Progenitor cell of endocrine pancreas (in vitro differentiated cells): ENCODE measurements at regions not wholly inside any gene's neighbourhood (a gene's known extent, or its start where the extent isn't known, plus 50 kb on each side); places are given as distances from the start of the nearest gene placed in this dataset.

ENCODE experiments used
- DNase-seq: peaks from one replicate; pipeline ENCODE4 v3.0.0; 2021; ENCODE audit warnings: low spot score; ENCODE audit not compliant: unreplicated experiment
- H3K27ac Mint-ChIP-seq: 2 replicates; pipeline ENCODE4 v1.8.0; 2021; ENCODE audit warnings: mild to moderate bottlenecking, moderate library complexity, mixed read lengths
- H3K27me3 Mint-ChIP-seq: 2 replicates; pipeline ENCODE4 v1.8.0; 2021; ENCODE audit warnings: mixed read lengths
- H3K36me3 Mint-ChIP-seq: 2 replicates; pipeline ENCODE4 v1.8.0; 2022; ENCODE audit warnings: mixed read lengths; ENCODE audit not compliant: insufficient read depth
- H3K4me1 Mint-ChIP-seq: 2 replicates; pipeline ENCODE4 v1.8.0; 2021; ENCODE audit warnings: low read depth, mixed read lengths
- H3K4me3 Mint-ChIP-seq: 2 replicates; pipeline ENCODE4 v1.8.0; 2021; ENCODE audit warnings: low read depth, mild to moderate bottlenecking, moderate library complexity, mixed read lengths
- H3K9me3 Mint-ChIP-seq: 2 replicates; pipeline ENCODE4 v1.8.0; 2021; ENCODE audit warnings: low read depth, mixed read lengths
- TF ChIP-seq, protein P1 (sequence below): fragments of 200-600 bp; sonication (generic); IDR thresholded peaks from one replicate; pipeline ENCODE4 v1.5.0; 2021; ENCODE audit warnings: antibody characterized with exemption, mild to moderate bottlenecking; ENCODE audit not compliant: unreplicated experiment

DNA sequence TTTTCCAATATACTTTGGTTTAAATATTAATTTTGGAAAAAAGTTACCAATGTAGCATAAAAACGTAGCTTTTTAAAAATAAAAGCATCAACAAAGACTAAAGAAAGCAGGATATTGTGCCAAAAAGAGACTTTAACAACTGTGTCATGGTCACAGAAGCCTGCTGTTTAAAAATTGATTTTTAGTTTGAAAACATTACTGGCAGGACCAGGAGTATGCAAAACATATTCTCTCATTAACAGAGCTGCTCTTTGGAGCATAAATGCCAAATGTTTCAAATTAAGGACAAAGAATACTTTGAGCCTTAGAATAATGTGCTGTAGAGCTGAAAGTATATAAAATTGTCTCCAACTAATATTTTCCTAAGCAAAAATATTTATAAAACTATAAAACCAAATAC, 279.0 kb downstream of the ARAP2 start:
- Mint-ChIP-seq H3K9me3 (no peaks in the 10 kb centered on the region), H3K4me3 (no peak overlapping the region), H3K36me3 (no peaks in the 10 kb centered on the region), H3K27me3 (no peaks in the 10 kb centered on the region), H3K4me1 (no peaks in the 10 kb centered on the region), H3K27ac (no peak overlapping the region)
- TF ChIP-seq, protein P1, sequence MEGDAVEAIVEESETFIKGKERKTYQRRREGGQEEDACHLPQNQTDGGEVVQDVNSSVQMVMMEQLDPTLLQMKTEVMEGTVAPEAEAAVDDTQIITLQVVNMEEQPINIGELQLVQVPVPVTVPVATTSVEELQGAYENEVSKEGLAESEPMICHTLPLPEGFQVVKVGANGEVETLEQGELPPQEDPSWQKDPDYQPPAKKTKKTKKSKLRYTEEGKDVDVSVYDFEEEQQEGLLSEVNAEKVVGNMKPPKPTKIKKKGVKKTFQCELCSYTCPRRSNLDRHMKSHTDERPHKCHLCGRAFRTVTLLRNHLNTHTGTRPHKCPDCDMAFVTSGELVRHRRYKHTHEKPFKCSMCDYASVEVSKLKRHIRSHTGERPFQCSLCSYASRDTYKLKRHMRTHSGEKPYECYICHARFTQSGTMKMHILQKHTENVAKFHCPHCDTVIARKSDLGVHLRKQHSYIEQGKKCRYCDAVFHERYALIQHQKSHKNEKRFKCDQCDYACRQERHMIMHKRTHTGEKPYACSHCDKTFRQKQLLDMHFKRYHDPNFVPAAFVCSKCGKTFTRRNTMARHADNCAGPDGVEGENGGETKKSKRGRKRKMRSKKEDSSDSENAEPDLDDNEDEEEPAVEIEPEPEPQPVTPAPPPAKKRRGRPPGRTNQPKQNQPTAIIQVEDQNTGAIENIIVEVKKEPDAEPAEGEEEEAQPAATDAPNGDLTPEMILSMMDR = no peak
- DNase-seq = no peak

- DNase-seq = no peak
- H3K4me1 Mint-ChIP-seq = no peaks in the 10 kb centered on the region
- no peak overlapping the region for H3K4me3 Mint-ChIP-seq
- H3K27me3 Mint-ChIP-seq = no peaks in the 10 kb centered on the region
- H3K9me3 Mint-ChIP-seq = no peaks in the 10 kb centered on the region
- TF ChIP-seq, protein P1 = no peak
- no peaks in the 10 kb centered on the region for H3K36me3 Mint-ChIP-seq
- no peak overlapping the region for H3K27ac Mint-ChIP-seq
Observed at GRCh38 chr4:35966566-35966965, 277.7 kb downstream of the ARAP2 start.

DNA sequence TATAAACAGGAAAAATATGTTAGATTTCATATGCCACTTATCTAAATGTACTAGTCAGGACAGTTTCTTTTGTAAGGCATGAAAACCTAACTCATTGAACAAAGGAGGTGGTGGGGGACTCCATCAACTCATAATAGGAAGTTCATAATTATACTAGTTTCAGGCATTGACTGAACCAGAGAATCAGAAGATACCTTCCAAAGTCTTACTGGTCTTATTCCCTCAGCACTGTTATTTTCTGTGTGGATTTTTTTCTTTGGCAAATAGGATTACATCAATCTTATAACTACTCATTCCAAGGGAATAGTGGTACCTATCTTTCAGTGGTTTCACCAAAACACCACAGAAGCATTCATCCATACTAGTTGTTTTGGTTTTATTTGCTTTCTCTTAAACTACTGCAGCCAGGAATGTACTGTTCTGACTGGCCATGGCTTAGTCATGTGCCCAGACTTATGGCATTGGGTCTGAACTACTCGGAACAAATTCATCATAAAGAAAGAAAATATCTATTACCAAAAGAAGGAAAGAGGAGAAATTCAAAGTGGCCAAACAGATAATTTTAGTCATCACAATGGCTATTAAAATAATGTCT, 273.9 kb downstream of the ARAP2 start:
- H3K27me3 Mint-ChIP-seq = no peaks in the 10 kb centered on the region
- TF ChIP-seq, protein P1 = no peak
- DNase-seq = no peak
- no peak overlapping the region for H3K27ac Mint-ChIP-seq
- no peaks in the 10 kb centered on the region for H3K4me1 Mint-ChIP-seq
- no peak overlapping the region for H3K4me3 Mint-ChIP-seq
- no peaks in the 10 kb centered on the region for H3K9me3 Mint-ChIP-seq
- no peaks in the 10 kb centered on the region for H3K36me3 Mint-ChIP-seq

- no peak for DNase-seq
- Mint-ChIP-seq H3K9me3 (no peaks in the 10 kb centered on the region), H3K4me3 (no peak overlapping the region), H3K27me3 (no peaks in the 10 kb centered on the region), H3K27ac (no peak overlapping the region), H3K36me3 (no peaks in the 10 kb centered on the region), H3K4me1 (no peaks in the 10 kb centered on the region)
- TF ChIP-seq, protein P1 = no peak
Observed at GRCh38 chr4:35972814-35973213, 271.5 kb downstream of the ARAP2 start.

GRCh38 chr4:35975617-35976355, 268.5 kb downstream of the ARAP2 start:
- Mint-ChIP-seq H3K27me3 (no peaks in the 10 kb centered on the region), H3K4me3 (no peak overlapping the region), H3K36me3 (no peaks in the 10 kb centered on the region), H3K4me1 (no peaks in the 10 kb centered on the region), H3K9me3 (no peaks in the 10 kb centered on the region), H3K27ac (no peak overlapping the region)
- TF ChIP-seq, protein P1 = no peak
- no peak for DNase-seq
